GM23248 (cell line): ENCODE measurements at regions not wholly inside any gene's neighbourhood (a gene's known extent, or its start where the extent isn't known, plus 50 kb on each side); places are given as distances from the start of the nearest gene placed in this dataset.

Experiments used
- DNase-seq: peaks from one replicate; pipeline ENCODE4 v3.0.0-alpha.2; 2015
- H2AFZ ChIP-seq: fragments of 200-600 bp; sonication (generic); 2 replicates; pipeline ENCODE4 v1.6.1; 2016; ENCODE audit warnings: antibody characterized with exemption
- H3F3A ChIP-seq: fragments of 200-600 bp; sonication (generic); 2 replicates; pipeline ENCODE4 v1.6.1; 2016; ENCODE audit warnings: mild to moderate bottlenecking, antibody characterized with exemption, mixed run types; ENCODE audit not compliant: insufficient read depth
- H3K27ac ChIP-seq: fragments of 200-600 bp; sonication (generic); 2 replicates; pipeline ENCODE4 v1.5.1; 2016; ENCODE audit warnings: mild to moderate bottlenecking
- H3K27me3 ChIP-seq: fragments of 200-600 bp; sonication (generic); replicated peaks from 2 replicates; pipeline ENCODE4 v1.6.1; 2016; ENCODE audit warnings: mild to moderate bottlenecking; ENCODE audit not compliant: insufficient read depth
- H3K36me3 ChIP-seq: fragments of 200-600 bp; sonication (generic); 2 replicates; pipeline ENCODE4 v1.6.1; 2016; ENCODE audit warnings: low read depth, mild to moderate bottlenecking
- H3K4me1 ChIP-seq: fragments of 200-600 bp; sonication (generic); 2 replicates; pipeline ENCODE4 v1.6.1; 2016; ENCODE audit warnings: mild to moderate bottlenecking; ENCODE audit not compliant: insufficient read depth
- H3K4me2 ChIP-seq: fragments of 200-600 bp; sonication (generic); one replicate; pipeline ENCODE4 v1.6.1; 2016; ENCODE audit warnings: mild to moderate bottlenecking; ENCODE audit not compliant: unreplicated experiment
- H3K4me3 ChIP-seq: fragments of 200-600 bp; sonication (generic); 2 replicates; pipeline ENCODE4 v1.5.1; 2016; ENCODE audit warnings: mild to moderate bottlenecking
- H3K79me2 ChIP-seq: fragments of 200-600 bp; sonication (generic); 2 replicates; pipeline ENCODE4 v1.6.1; 2016; ENCODE audit warnings: mild to moderate bottlenecking; ENCODE audit not compliant: insufficient read depth
- H3K9ac ChIP-seq: fragments of 200-600 bp; sonication (generic); 2 replicates; pipeline ENCODE4 v1.6.1; 2016; ENCODE audit warnings: mild to moderate bottlenecking
- H3K9me2 ChIP-seq: fragments of 200-600 bp; sonication (generic); 2 replicates; pipeline ENCODE4 v1.6.1; 2016; ENCODE audit warnings: mixed run types, mild to moderate bottlenecking, moderate library complexity; ENCODE audit not compliant: insufficient read depth
- H3K9me3 ChIP-seq: fragments of 200-600 bp; sonication (generic); one replicate; pipeline ENCODE4 v1.6.1; 2017; ENCODE audit warnings: low read depth
- H4K20me1 ChIP-seq: fragments of 200-600 bp; sonication (generic); 2 replicates; pipeline ENCODE4 v1.6.0; 2016; ENCODE audit not compliant: insufficient read depth
- EZH2 ChIP-seq: fragments of 200-600 bp; sonication (generic); IDR thresholded peaks from 2 replicates; pipeline ENCODE4 v1.6.1; 2018; ENCODE audit warnings: antibody characterized with exemption, mild to moderate bottlenecking; ENCODE audit not compliant: insufficient read depth, poor library complexity, severe bottlenecking
- EZH2phosphoT487 ChIP-seq: fragments of 200-600 bp; sonication (generic); IDR thresholded peaks from 2 replicates; pipeline ENCODE4 v1.6.1; 2018; ENCODE audit warnings: antibody characterized with exemption, moderate library complexity, mild to moderate bottlenecking, low read depth; ENCODE audit not compliant: insufficient read depth
- WGBS, 2 experiments: methylation state at CpG; one replicate each; pipeline ENCODE4 v1.1.6; 2015 to 2017; ENCODE audit warnings: low lambda C conversion rate in 2 of 2, low coverage in 1 of 2; ENCODE audit errors: missing lambda C conversion rate in 2 of 2; 5-methylcytosine and 5-hydroxymethylcytosine counted together
- in situ Hi-C: fragments of 300-500 bp; cut with MboI; formaldehyde crosslinking; loops from 2 replicates; pipeline ENCODE4 v1.15.0; 2020

DNA sequence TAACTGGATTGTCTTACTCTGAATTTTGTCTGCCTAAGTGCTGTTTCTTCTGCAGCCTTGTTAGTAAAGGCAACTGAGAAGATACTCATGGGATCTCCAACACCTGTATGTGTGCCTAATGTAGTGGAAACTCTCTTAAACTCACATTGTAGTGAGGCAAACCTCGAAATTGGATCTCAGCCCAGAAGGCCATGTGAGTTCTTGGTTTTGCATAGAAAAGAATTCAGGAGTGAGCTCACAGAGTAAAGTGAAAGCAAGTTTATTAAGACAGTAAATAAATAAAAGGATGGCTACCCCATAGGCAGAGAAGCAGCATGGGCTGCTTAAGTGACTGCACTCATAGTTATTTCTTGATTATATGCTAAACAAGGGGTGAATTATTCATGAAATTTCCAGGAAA lies 1344.7 kb downstream of the NCAM2 start:
- no peak overlapping the region for H2AFZ ChIP-seq
- no peaks in the 10 kb centered on the region for H3K27me3 ChIP-seq
- no peaks in the 10 kb centered on the region for H4K20me1 ChIP-seq
- H3F3A ChIP-seq, result no peaks in the 10 kb centered on the region
- 0% methylated on average over 1 of the region's 1 CpG for WGBS, 2 experiments
- no peaks in the 10 kb centered on the region for H3K9me3 ChIP-seq
- no peak overlapping the region for H3K9ac ChIP-seq
- H3K4me1 ChIP-seq, result no peaks in the 10 kb centered on the region
- in situ Hi-C loops, result no loop called here
- H3K9me2 ChIP-seq, result no peaks in the 10 kb centered on the region
- no peak for DNase-seq
- no peaks in the 10 kb centered on the region for H3K79me2 ChIP-seq
- no peak for TF ChIP-seq EZH2
- TF ChIP-seq EZH2phosphoT487, result no peak
- H3K36me3 ChIP-seq, result no peaks in the 10 kb centered on the region
- H3K4me2 ChIP-seq, result no peak overlapping the region
- H3K27ac ChIP-seq, result no peak overlapping the region
- H3K4me3 ChIP-seq, result no peak overlapping the region

- Histone ChIP-seq H3K9me3 (no peaks in the 10 kb centered on the region), H4K20me1 (no peaks in the 10 kb centered on the region), H3K9me2 (no peaks in the 10 kb centered on the region), H3K27ac (no peak overlapping the region), H3F3A (no peaks in the 10 kb centered on the region), H3K4me1 (no peaks in the 10 kb centered on the region), H3K4me2 (no peak overlapping the region), H3K9ac (no peak overlapping the region), H3K27me3 (no peaks in the 10 kb centered on the region), H3K4me3 (no peak overlapping the region), H3K36me3 (no peaks in the 10 kb centered on the region), H2AFZ (no peak overlapping the region), H3K79me2 (no peaks in the 10 kb centered on the region)
- DNase-seq, result no peak
- 3 to 8% methylated on average over 2 of the region's 2 CpGs for WGBS, 2 experiments
- no peak for TF ChIP-seq EZH2phosphoT487
- no peak for TF ChIP-seq EZH2
- in situ Hi-C loops, result no loop called here
Observed at GRCh38 chr21:22343303-22343702, 1345.1 kb downstream of the NCAM2 start.

DNA sequence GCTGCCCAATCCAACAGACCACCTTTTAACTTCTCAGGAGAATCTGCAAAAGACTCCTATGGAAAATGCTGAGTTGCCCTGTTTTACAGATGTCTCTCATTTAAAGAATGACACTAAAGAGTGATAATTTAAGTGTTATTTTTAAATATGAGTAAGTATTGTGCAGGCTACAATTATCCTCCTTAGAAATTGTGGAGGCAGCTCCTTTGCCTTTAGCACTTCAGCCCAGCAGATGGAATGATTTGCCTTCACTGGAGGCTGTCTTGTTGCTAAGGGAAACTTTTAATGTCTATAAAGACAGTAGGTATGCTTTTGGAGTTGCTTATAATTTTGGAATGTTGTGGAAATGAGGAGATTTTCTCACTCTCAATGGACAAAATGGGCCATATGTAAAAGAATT lies 1345.5 kb downstream of the NCAM2 start:
- no peaks in the 10 kb centered on the region for H3K27me3 ChIP-seq
- no peaks in the 10 kb centered on the region for H3K9me3 ChIP-seq
- no peaks in the 10 kb centered on the region for H3K9me2 ChIP-seq
- no peak overlapping the region for H3K4me3 ChIP-seq
- TF ChIP-seq EZH2phosphoT487, result no peak
- no peak overlapping the region for H2AFZ ChIP-seq
- no peak overlapping the region for H3K9ac ChIP-seq
- no peaks in the 10 kb centered on the region for H3K4me1 ChIP-seq
- in situ Hi-C loops, result no loop called here
- no peak overlapping the region for H3K4me2 ChIP-seq
- H3K27ac ChIP-seq, result no peak overlapping the region
- no peaks in the 10 kb centered on the region for H3K79me2 ChIP-seq
- H3K36me3 ChIP-seq, result no peaks in the 10 kb centered on the region
- no peaks in the 10 kb centered on the region for H3F3A ChIP-seq
- no peaks in the 10 kb centered on the region for H4K20me1 ChIP-seq
- no peak for DNase-seq

GRCh38 chr21:22345624-22346023 lies 1347.4 kb downstream of the NCAM2 start:
- no peak for TF ChIP-seq EZH2
- no peak for TF ChIP-seq EZH2phosphoT487
- DNase-seq, result no peak
- H3K4me3 ChIP-seq, result no peak overlapping the region
- H2AFZ ChIP-seq, result no peak overlapping the region
- no peaks in the 10 kb centered on the region for H3K27me3 ChIP-seq
- no peaks in the 10 kb centered on the region for H3K9me2 ChIP-seq
- in situ Hi-C loops, result no loop called here
- no peaks in the 10 kb centered on the region for H3K36me3 ChIP-seq
- H3K9me3 ChIP-seq, result no peaks in the 10 kb centered on the region
- no peaks in the 10 kb centered on the region for H3K4me1 ChIP-seq
- H3K4me2 ChIP-seq, result no peak overlapping the region
- H3K27ac ChIP-seq, result no peak overlapping the region
- no peaks in the 10 kb centered on the region for H4K20me1 ChIP-seq
- no peaks in the 10 kb centered on the region for H3K79me2 ChIP-seq
- no peaks in the 10 kb centered on the region for H3F3A ChIP-seq
- H3K9ac ChIP-seq, result no peak overlapping the region

GRCh38 chr21:22346576-22346975 lies 1348.4 kb downstream of the NCAM2 start:
- no peaks in the 10 kb centered on the region for H3F3A ChIP-seq
- no peaks in the 10 kb centered on the region for H3K79me2 ChIP-seq
- no peak for DNase-seq
- no peaks in the 10 kb centered on the region for H3K4me1 ChIP-seq
- H3K9me3 ChIP-seq, result no peaks in the 10 kb centered on the region
- H3K27me3 ChIP-seq, result no peaks in the 10 kb centered on the region
- WGBS, 2 experiments, result 0 to 4% methylated on average over 1 of the region's 1 CpG
- H2AFZ ChIP-seq, result no peak overlapping the region
- H3K4me2 ChIP-seq, result no peak overlapping the region
- no peak overlapping the region for H3K9ac ChIP-seq
- no peak for TF ChIP-seq EZH2
- no peak for TF ChIP-seq EZH2phosphoT487
- H3K27ac ChIP-seq, result no peak overlapping the region
- in situ Hi-C loops, result no loop called here
- no peak overlapping the region for H3K4me3 ChIP-seq
- no peaks in the 10 kb centered on the region for H4K20me1 ChIP-seq
- H3K9me2 ChIP-seq, result no peaks in the 10 kb centered on the region
- H3K36me3 ChIP-seq, result no peaks in the 10 kb centered on the region
